ENCODE measurements at regions not wholly inside any gene's neighbourhood (a gene's known extent, or its start where the extent isn't known, plus 50 kb on each side); places are given as distances from the start of the nearest gene placed in this dataset.

- TF ChIP-seq, protein P1, sequence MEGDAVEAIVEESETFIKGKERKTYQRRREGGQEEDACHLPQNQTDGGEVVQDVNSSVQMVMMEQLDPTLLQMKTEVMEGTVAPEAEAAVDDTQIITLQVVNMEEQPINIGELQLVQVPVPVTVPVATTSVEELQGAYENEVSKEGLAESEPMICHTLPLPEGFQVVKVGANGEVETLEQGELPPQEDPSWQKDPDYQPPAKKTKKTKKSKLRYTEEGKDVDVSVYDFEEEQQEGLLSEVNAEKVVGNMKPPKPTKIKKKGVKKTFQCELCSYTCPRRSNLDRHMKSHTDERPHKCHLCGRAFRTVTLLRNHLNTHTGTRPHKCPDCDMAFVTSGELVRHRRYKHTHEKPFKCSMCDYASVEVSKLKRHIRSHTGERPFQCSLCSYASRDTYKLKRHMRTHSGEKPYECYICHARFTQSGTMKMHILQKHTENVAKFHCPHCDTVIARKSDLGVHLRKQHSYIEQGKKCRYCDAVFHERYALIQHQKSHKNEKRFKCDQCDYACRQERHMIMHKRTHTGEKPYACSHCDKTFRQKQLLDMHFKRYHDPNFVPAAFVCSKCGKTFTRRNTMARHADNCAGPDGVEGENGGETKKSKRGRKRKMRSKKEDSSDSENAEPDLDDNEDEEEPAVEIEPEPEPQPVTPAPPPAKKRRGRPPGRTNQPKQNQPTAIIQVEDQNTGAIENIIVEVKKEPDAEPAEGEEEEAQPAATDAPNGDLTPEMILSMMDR (IDR thresholded peaks at IDR 0.05; ENCODE audit: insufficient read depth, low read length, poor library complexity, severe bottlenecking) = no peak
- no peak for TF ChIP-seq EZH2phosphoT487 (conservative IDR thresholded peaks at IDR 0.05; ENCODE audit: low read length)
Measured at GRCh38 chr13:39268398-39268797, 230.1 kb downstream of the NHLRC3 start.

Measured in SU-DHL-6 (cell line).